ENCODE measurements at regions not wholly inside any gene's neighbourhood (a gene's known extent, or its start where the extent isn't known, plus 50 kb on each side); places are given as distances from the start of the nearest gene placed in this dataset.

DNA sequence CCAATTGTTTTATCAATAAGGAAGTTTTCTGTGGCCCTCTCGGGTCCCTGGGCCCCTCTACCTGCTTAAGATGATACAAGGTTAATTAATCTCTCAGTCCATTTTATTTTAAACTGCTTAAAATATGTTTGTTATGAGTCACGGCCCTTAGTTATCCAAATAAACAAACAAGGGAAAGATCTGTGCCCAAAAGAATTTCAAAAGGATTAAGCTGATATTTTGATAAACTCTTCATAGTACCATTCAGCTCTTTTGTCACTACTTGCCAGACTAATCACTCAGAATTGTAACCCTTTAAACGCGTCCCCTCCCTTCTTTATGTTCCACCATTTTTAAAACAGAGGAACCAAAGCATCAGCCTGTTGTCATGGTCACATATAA, 144.7 kb upstream of the STK17B start (continued):
- TF ChIP-seq, protein P1, sequence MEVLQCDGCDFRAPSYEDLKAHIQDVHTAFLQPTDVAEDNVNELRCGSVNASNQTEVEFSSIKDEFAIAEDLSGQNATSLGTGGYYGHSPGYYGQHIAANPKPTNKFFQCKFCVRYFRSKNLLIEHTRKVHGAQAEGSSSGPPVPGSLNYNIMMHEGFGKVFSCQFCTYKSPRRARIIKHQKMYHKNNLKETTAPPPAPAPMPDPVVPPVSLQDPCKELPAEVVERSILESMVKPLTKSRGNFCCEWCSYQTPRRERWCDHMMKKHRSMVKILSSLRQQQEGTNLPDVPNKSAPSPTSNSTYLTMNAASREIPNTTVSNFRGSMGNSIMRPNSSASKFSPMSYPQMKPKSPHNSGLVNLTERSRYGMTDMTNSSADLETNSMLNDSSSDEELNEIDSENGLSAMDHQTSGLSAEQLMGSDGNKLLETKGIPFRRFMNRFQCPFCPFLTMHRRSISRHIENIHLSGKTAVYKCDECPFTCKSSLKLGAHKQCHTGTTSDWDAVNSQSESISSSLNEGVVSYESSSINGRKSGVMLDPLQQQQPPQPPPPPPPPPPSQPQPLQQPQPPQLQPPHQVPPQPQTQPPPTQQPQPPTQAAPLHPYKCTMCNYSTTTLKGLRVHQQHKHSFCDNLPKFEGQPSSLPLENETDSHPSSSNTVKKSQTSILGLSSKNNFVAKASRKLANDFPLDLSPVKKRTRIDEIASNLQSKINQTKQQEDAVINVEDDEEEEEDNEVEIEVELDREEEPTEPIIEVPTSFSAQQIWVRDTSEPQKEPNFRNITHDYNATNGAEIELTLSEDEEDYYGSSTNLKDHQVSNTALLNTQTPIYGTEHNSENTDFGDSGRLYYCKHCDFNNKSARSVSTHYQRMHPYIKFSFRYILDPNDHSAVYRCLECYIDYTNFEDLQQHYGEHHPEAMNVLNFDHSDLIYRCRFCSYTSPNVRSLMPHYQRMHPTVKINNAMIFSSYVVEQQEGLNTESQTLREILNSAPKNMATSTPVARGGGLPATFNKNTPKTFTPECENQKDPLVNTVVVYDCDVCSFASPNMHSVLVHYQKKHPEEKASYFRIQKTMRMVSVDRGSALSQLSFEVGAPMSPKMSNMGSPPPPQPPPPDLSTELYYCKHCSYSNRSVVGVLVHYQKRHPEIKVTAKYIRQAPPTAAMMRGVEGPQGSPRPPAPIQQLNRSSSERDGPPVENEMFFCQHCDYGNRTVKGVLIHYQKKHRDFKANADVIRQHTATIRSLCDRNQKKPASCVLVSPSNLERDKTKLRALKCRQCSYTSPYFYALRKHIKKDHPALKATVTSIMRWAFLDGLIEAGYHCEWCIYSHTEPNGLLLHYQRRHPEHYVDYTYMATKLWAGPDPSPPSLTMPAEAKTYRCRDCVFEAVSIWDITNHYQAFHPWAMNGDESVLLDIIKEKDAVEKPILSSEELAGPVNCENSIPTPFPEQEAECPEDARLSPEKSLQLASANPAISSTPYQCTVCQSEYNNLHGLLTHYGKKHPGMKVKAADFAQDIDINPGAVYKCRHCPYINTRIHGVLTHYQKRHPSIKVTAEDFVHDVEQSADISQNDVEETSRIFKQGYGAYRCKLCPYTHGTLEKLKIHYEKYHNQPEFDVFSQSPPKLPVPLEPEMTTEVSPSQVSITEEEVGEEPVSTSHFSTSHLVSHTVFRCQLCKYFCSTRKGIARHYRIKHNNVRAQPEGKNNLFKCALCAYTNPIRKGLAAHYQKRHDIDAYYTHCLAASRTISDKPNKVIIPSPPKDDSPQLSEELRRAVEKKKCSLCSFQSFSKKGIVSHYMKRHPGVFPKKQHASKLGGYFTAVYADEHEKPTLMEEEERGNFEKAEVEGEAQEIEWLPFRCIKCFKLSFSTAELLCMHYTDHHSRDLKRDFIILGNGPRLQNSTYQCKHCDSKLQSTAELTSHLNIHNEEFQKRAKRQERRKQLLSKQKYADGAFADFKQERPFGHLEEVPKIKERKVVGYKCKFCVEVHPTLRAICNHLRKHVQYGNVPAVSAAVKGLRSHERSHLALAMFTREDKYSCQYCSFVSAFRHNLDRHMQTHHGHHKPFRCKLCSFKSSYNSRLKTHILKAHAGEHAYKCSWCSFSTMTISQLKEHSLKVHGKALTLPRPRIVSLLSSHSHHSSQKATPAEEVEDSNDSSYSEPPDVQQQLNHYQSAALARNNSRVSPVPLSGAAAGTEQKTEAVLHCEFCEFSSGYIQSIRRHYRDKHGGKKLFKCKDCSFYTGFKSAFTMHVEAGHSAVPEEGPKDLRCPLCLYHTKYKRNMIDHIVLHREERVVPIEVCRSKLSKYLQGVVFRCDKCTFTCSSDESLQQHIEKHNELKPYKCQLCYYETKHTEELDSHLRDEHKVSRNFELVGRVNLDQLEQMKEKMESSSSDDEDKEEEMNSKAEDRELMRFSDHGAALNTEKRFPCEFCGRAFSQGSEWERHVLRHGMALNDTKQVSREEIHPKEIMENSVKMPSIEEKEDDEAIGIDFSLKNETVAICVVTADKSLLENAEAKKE (CRISPR knock-in tag; IDR thresholded peaks at IDR 0.05): no peak
- TF ChIP-seq STAT1 (IDR thresholded peaks at IDR 0.05; ENCODE audit: unreplicated experiment) (no peak), NANOG (IDR thresholded peaks at IDR 0.05; ENCODE audit: borderline replicate concordance) (no peak), POLR2AphosphoS5 (IDR thresholded peaks at IDR 0.05; ENCODE audit: low read depth) (no peak)

DNA sequence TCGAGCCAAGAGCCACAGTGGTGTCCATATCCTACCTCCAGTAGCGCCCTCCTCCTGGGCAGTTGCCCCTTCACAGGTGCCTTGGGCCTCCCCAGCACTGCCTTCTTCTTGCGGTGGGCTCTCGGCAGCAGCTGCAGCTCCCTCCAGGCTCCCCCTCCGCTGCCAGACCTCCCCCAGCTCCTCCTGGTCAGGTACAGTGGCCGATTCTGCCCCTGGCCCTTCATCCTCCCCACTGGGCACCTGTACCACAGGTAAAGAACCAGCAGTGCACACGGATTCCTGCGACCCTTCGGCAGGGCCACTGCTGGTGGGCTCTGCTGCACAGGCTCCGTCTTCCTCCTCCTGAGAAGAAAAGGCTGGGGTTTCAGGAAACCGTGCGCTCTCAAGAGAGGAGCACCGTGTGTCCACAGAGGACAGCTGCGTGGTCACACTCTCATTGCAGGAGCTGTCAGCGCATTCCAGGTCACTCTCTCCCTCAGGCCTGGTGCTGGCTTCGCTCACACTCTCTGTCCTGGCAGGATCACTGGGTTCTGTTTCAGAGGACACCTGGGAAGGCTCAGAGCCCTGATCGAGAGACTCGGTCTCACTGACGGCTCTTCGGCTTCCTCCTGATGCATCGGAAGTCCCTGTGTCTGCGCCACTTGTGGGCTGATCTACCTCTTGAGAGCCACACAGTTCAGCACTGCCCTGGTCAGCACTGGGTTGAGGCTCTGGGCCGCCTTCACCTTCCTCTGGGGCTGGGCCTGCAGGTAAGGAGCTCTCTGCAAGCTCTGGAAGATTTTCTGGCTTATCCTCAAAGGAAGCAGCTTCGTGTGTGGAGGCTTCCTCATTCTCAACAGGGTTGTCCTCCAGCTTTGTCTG, 147.4 kb upstream of the STK17B start:
- Histone ChIP-seq H4K20me1 (replicated peaks; ENCODE audit: insufficient read depth) (no peaks in the 10 kb centered on the region), H3K36me3 (ENCODE audit: insufficient read depth) (no peaks in the 10 kb centered on the region), H3K4me1 (ENCODE audit: insufficient read depth) (peaks cover 11% of the 10 kb centered on the region), H3K79me2 (replicated peaks; ENCODE audit: insufficient read depth) (no peaks in the 10 kb centered on the region), H3K9me2 (ENCODE audit: insufficient read depth) (no peaks in the 10 kb centered on the region), H3K27me3 (ENCODE audit: insufficient read depth) (no peaks in the 10 kb centered on the region), H3K27ac (ENCODE audit: low read depth) (no peak overlapping the region), H3K4me2 (no peak overlapping the region), H2AFZ (no peak overlapping the region), H3F3A (replicated peaks; ENCODE audit: low read depth) (no peaks in the 10 kb centered on the region), H3K4me3 (no peak overlapping the region)
- Mint-ChIP-seq H3K36me3 (ENCODE audit: low read depth) (no peaks in the 10 kb centered on the region), H3K4me3 (no peak overlapping the region), H3K27me3 (ENCODE audit: insufficient read depth, low read depth, poor library complexity) (peaks cover 3% of the 10 kb centered on the region), H3K4me1 (peaks cover 8% of the 10 kb centered on the region), H3K27ac (no peak overlapping the region; the same call in 1 of the 2 replicates), H3K9me3 (no peaks in the 10 kb centered on the region)
- ATAC-seq (no peak), DNase-seq (ENCODE audit: low spot score) (no peak)
- TF ChIP-seq POLR2AphosphoS5 (IDR thresholded peaks at IDR 0.05; ENCODE audit: low read depth): no peak
- TF ChIP-seq EZH2 (IDR thresholded peaks at IDR 0.05; ENCODE audit: low read depth, unreplicated experiment): no peak
- TF ChIP-seq CREB1 (CRISPR knock-in tag; IDR thresholded peaks at IDR 0.05; ENCODE audit: low read depth): no peak
- no peak for TF ChIP-seq ETS1 (IDR thresholded peaks at IDR 0.05)
- TF ChIP-seq REST (IDR thresholded peaks at IDR 0.05; ENCODE audit: unreplicated experiment): no peak
- TF ChIP-seq JUNB (IDR thresholded peaks at IDR 0.05; ENCODE audit: unreplicated experiment): no peak
- TF ChIP-seq EZH2phosphoT487 (IDR thresholded peaks at IDR 0.05; ENCODE audit: unreplicated experiment): no peak
- no peak for TF ChIP-seq ZNF114 (CRISPR knock-in tag; IDR thresholded peaks at IDR 0.05)

Data from GM23338 (cell line).